ENCODE measurements at regions not wholly inside any gene's neighbourhood (a gene's known extent, or its start where the extent isn't known, plus 50 kb on each side); places are given as distances from the start of the nearest gene placed in this dataset.
"Not testable (repeated sequence)": the region's sequence is repeated elsewhere in the genome, so short reads cannot be mapped to it uniquely, and the experiment has no call there.

DNA sequence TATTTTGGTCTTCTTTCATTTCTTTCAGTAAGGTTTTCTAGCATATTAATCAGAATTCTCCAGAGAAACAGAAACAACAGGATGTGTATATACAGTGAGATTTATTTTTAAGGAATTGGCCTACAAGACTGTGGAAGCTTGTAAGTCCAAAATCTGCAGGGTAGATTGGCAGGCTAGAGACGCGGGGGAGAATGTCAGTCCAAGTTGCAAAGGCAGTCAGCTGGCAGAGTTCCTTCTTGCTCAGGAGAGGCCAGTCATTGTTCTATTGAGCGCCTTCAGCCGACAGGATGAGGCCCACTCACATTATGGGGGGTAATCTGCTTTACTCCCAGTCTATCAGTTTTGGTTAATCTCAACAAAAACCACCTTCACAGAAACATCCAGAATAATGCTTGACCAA, 133.4 kb upstream of the UBE3A start:
- CTCF ChIA-PET = no interaction called here
- TF ChIP-seq SP1 (IDR thresholded peaks at IDR 0.05) = no peak
- DNase-seq (ENCODE audit: extremely low spot score) = no peak
- POLR2A ChIA-PET = no interaction called here

DNA sequence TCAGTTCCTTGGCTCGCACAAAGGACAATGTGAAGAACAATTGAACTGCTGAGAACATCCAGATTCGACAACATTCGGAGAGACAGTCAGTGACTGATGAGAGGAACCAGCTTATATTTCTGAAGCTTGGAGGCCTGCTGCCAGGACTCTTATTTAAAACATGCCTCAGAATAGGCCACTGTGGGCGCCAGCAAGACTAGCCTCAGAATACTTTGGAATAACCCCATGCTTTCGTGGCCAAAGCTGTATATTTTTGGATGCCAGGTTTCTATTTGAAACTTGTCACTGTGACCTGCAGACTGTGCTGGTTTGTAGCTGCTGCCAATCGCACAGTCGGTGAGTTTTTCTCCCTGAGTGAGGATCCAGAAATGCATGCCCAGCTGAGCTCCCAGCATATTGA, 129.9 kb upstream of the UBE3A start:
- DNase-seq (ENCODE audit: extremely low spot score) = no peak
- POLR2A ChIA-PET = no interaction called here
- CTCF ChIA-PET = no interaction called here
- no peak for TF ChIP-seq LEF1 (IDR thresholded peaks at IDR 0.05; ENCODE audit: borderline replicate concordance)
- no peak for TF ChIP-seq CTBP1 (IDR thresholded peaks at IDR 0.05; ENCODE audit: borderline replicate concordance)
- TF ChIP-seq ELF4 (IDR thresholded peaks at IDR 0.05) = no peak
- no peak for TF ChIP-seq SP1 (IDR thresholded peaks at IDR 0.05)
- TF ChIP-seq, protein P1, sequence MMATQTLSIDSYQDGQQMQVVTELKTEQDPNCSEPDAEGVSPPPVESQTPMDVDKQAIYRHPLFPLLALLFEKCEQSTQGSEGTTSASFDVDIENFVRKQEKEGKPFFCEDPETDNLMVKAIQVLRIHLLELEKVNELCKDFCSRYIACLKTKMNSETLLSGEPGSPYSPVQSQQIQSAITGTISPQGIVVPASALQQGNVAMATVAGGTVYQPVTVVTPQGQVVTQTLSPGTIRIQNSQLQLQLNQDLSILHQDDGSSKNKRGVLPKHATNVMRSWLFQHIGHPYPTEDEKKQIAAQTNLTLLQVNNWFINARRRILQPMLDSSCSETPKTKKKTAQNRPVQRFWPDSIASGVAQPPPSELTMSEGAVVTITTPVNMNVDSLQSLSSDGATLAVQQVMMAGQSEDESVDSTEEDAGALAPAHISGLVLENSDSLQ (IDR thresholded peaks at IDR 0.05) = no peak
- no peak for TF ChIP-seq FOXM1 (IDR thresholded peaks at IDR 0.05; ENCODE audit: borderline replicate concordance)
- TF ChIP-seq L3MBTL2 (conservative IDR thresholded peaks at IDR 0.05) = no peak
- TF ChIP-seq TARDBP (IDR thresholded peaks at IDR 0.05) = no peak
- no peak for TF ChIP-seq FOXK2 (IDR thresholded peaks at IDR 0.05)
- no peak for TF ChIP-seq NFRKB (IDR thresholded peaks at IDR 0.05)
- TF ChIP-seq SUZ12 (IDR thresholded peaks at IDR 0.05) = no peak
- TF ChIP-seq HDGF (IDR thresholded peaks at IDR 0.05; ENCODE audit: borderline replicate concordance) = no peak
- TF ChIP-seq ARNT (IDR thresholded peaks at IDR 0.05) = no peak
- TF ChIP-seq BHLHE40 (IDR thresholded peaks at IDR 0.05; ENCODE audit: borderline replicate concordance) = no peak
- no peak for TF ChIP-seq FOXA1 (IDR thresholded peaks at IDR 0.05)

DNA sequence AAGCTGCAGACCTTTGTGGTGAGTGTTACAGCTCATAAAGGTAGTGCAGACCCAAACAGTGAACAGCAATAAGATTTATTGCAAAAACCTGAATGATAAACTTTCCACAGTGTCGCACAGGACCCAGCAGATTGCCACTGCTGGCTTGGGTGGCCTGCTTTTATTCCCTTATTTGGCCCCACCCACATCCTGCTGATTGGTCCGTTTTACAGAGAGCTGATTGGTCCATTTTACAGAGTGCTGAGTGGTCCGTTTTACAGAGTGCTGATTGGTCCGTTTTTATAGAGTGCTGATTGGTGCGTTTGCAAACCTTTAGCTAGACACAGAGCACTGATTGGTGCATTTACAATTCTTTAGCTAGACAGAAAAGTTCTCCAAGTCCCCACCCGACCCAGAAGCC, 127.7 kb upstream of the UBE3A start:
- DNase-seq (ENCODE audit: extremely low spot score); CTCF ChIA-PET; POLR2A ChIA-PET: not testable (repeated sequence)

DNA sequence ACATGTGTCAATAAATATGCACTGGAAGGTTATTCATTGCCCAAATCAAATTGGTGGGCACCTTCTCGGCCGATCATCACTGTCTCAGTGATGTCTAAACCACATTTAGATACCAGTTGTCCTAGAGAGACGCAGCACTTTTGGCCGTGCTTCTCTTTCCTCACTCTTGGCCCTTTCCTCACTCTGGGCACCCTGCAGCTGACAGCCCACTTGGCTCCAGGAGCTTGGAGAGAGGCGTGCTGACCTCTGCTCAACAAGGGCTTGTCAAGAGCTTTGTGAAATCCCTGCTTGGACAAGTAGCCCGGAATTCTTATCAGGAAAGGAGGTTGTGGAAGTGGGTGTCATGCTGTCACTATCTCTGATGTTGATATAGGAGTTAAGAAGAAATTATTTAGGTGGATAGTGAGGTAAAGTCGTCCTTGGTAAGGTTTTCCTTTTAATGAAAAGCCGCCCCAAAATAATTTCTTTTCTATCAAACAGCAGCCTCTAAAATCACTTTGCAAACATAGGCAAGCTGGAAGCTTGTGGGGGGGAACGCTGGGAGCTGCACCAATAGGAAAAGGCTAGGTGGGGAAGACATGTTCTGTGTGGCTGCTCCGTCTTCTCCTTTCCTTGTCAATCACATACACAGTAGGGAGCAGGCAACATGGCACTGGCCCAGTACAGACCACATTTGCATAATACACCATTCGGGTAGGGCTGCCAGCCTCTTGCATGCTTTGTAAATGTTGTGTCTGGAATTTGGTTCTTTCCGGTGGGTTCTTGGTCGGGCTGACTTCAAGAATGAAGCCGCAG, 126.8 kb upstream of the UBE3A start:
- ChIA-PET CTCF (no interaction called here), POLR2A (no interaction called here)
- TF ChIP-seq ARNT (IDR thresholded peaks at IDR 0.05) = no peak
- no peak for TF ChIP-seq CTBP1 (IDR thresholded peaks at IDR 0.05; ENCODE audit: borderline replicate concordance)
- TF ChIP-seq L3MBTL2 (conservative IDR thresholded peaks at IDR 0.05) = no peak
- no peak for TF ChIP-seq FOXK2 (IDR thresholded peaks at IDR 0.05)
- TF ChIP-seq ZNF384 (IDR thresholded peaks at IDR 0.05) = no peak
- no peak for TF ChIP-seq FOXM1 (IDR thresholded peaks at IDR 0.05; ENCODE audit: borderline replicate concordance)
- no peak for TF ChIP-seq BHLHE40 (IDR thresholded peaks at IDR 0.05; ENCODE audit: borderline replicate concordance)
- TF ChIP-seq SUZ12 (IDR thresholded peaks at IDR 0.05) = no peak
- no peak for TF ChIP-seq LEF1 (IDR thresholded peaks at IDR 0.05; ENCODE audit: borderline replicate concordance)
- no peak for TF ChIP-seq SP1 (IDR thresholded peaks at IDR 0.05)
- no peak for TF ChIP-seq NFRKB (IDR thresholded peaks at IDR 0.05)
- no peak for TF ChIP-seq ELF4 (IDR thresholded peaks at IDR 0.05)
- TF ChIP-seq, protein P1 (IDR thresholded peaks at IDR 0.05) = no peak
- no peak for TF ChIP-seq TARDBP (IDR thresholded peaks at IDR 0.05)
- no peak for TF ChIP-seq HDGF (IDR thresholded peaks at IDR 0.05; ENCODE audit: borderline replicate concordance)
- TF ChIP-seq FOXA1 (IDR thresholded peaks at IDR 0.05) = no peak
- DNase-seq (ENCODE audit: extremely low spot score) = no peak

DNA sequence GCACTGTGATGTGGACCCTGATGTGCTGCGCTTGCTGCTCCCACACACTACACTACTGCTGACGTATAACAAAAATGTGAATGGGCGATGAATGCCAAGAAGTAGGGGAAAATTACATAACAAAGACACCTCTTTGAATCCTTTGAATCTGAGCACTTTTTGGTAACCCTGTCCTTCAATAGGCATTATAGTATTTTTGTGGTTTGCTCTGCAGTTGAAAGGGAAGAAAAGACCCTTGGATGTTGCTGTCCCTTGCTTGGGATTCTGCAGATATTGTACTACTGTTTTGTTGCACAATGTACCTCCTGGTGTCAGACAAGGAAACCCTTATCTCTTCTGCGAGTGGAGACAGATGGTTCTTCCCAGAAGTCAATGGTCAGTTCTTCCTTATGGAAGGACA, 124.8 kb upstream of the UBE3A start:
- DNase-seq (ENCODE audit: extremely low spot score) = no peak
- ChIA-PET CTCF (no interaction called here), POLR2A (no interaction called here)
- no peak for TF ChIP-seq SP1 (IDR thresholded peaks at IDR 0.05)
- no peak for TF ChIP-seq SUZ12 (IDR thresholded peaks at IDR 0.05)
- no peak for TF ChIP-seq ZNF384 (IDR thresholded peaks at IDR 0.05)
- TF ChIP-seq LEF1 (IDR thresholded peaks at IDR 0.05; ENCODE audit: borderline replicate concordance) = no peak
- TF ChIP-seq TARDBP (IDR thresholded peaks at IDR 0.05) = no peak
- no peak for TF ChIP-seq FOXM1 (IDR thresholded peaks at IDR 0.05; ENCODE audit: borderline replicate concordance)
- no peak for TF ChIP-seq CTBP1 (IDR thresholded peaks at IDR 0.05; ENCODE audit: borderline replicate concordance)
- TF ChIP-seq ARNT (IDR thresholded peaks at IDR 0.05) = no peak
- no peak for TF ChIP-seq BHLHE40 (IDR thresholded peaks at IDR 0.05; ENCODE audit: borderline replicate concordance)
- no peak for TF ChIP-seq ELF4 (IDR thresholded peaks at IDR 0.05)
- TF ChIP-seq FOXK2 (IDR thresholded peaks at IDR 0.05) = no peak
- TF ChIP-seq, protein P1 (IDR thresholded peaks at IDR 0.05) = no peak
- TF ChIP-seq HDGF (IDR thresholded peaks at IDR 0.05; ENCODE audit: borderline replicate concordance) = no peak
- TF ChIP-seq NFRKB (IDR thresholded peaks at IDR 0.05) = no peak
- TF ChIP-seq L3MBTL2 (conservative IDR thresholded peaks at IDR 0.05) = no peak
- TF ChIP-seq FOXA1 (IDR thresholded peaks at IDR 0.05) = no peak

DNA sequence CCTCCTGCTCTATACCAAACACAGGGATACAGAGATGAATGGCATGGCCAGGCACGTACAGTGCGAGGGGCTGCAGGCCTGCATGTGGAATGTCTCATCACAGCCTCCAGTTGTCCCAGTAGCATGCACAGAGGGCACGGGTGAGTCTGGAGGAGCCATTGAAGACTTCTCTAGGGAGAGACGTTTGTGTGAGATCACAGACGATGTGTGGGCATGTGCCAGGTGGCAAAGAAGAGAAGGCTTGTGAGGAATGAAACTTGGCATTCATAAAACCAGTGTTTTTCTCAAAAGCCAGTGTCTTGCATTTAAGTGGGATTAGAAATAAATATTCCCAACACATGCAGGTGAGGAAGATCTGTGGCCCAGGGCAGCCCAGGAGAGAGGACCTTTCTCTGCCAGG, 119.1 kb upstream of the UBE3A start:
- no peak for TF ChIP-seq ZNF384 (IDR thresholded peaks at IDR 0.05)
- no peak for TF ChIP-seq HDGF (IDR thresholded peaks at IDR 0.05; ENCODE audit: borderline replicate concordance)
- no peak for TF ChIP-seq FOXA1 (IDR thresholded peaks at IDR 0.05)
- TF ChIP-seq CTBP1 (IDR thresholded peaks at IDR 0.05; ENCODE audit: borderline replicate concordance) = no peak
- no peak for TF ChIP-seq FOXM1 (IDR thresholded peaks at IDR 0.05; ENCODE audit: borderline replicate concordance)
- no peak for TF ChIP-seq LEF1 (IDR thresholded peaks at IDR 0.05; ENCODE audit: borderline replicate concordance)
- TF ChIP-seq SUZ12 (IDR thresholded peaks at IDR 0.05) = no peak
- no peak for TF ChIP-seq ARNT (IDR thresholded peaks at IDR 0.05)
- no peak for TF ChIP-seq L3MBTL2 (conservative IDR thresholded peaks at IDR 0.05)
- no peak for TF ChIP-seq NFRKB (IDR thresholded peaks at IDR 0.05)
- TF ChIP-seq BHLHE40 (IDR thresholded peaks at IDR 0.05; ENCODE audit: borderline replicate concordance) = no peak
- no peak for TF ChIP-seq ELF4 (IDR thresholded peaks at IDR 0.05)
- TF ChIP-seq, protein P1 (IDR thresholded peaks at IDR 0.05) = no peak
- TF ChIP-seq SP1 (IDR thresholded peaks at IDR 0.05) = no peak
- TF ChIP-seq TARDBP (IDR thresholded peaks at IDR 0.05) = no peak
- no peak for TF ChIP-seq FOXK2 (IDR thresholded peaks at IDR 0.05)
- ChIA-PET POLR2A (no interaction called here), CTCF (no interaction called here)

More for the DNA sequence above, 119.1 kb upstream of the UBE3A start:
- DNase-seq (ENCODE audit: extremely low spot score) = no peak
